Left ventricle myocardium inferior (tissue), 1 donor: ENCODE measurements at regions not wholly inside any gene's neighbourhood (a gene's known extent, or its start where the extent isn't known, plus 50 kb on each side); places are given as distances from the start of the nearest gene placed in this dataset.
A peak's percentile ranks its signal among the peaks of the same experiment; 100 is the strongest.

Source experiments
- DNase-seq: peaks from one replicate; pipeline ENCODE4 v3.0.0-alpha.2; 2020
- H3K27ac ChIP-seq: fragments of 200-600 bp; replicated peaks from 2 replicates; pipeline ENCODE4 v1.8.0; 2021
- H3K27me3 ChIP-seq: fragments of 200-600 bp; 2 replicates; pipeline ENCODE4 v1.8.0; 2021; ENCODE audit warnings: low read depth
- H3K36me3 ChIP-seq: fragments of 200-600 bp; 2 replicates; pipeline ENCODE4 v1.8.0; 2021
- H3K4me1 ChIP-seq: fragments of 200-600 bp; 2 replicates; pipeline ENCODE4 v1.8.0; 2021
- H3K4me3 ChIP-seq: fragments of 200-600 bp; 2 replicates; pipeline ENCODE4 v1.8.0; 2021; ENCODE audit warnings: mild to moderate bottlenecking, moderate library complexity
- H3K9me3 ChIP-seq: fragments of 200-600 bp; replicated peaks from 2 replicates; pipeline ENCODE4 v1.8.0; 2021
- intact Hi-C: fragments of 100-400 bp; cut with micrococcal nuclease; formaldehyde crosslinking; loops from one replicate; pipeline ENCODE4 v1.11.0; 2022
- TF ChIP-seq, protein P1 (sequence below): fragments of 200-600 bp; IDR thresholded peaks from 2 replicates; pipeline ENCODE4 v1.8.0; 2021; ENCODE audit warnings: antibody characterized with exemption, mild to moderate bottlenecking, borderline replicate concordance
- donor health status: DM: no; HTN: yes; CAD: no; lungs with severe emphysema.

DNA sequence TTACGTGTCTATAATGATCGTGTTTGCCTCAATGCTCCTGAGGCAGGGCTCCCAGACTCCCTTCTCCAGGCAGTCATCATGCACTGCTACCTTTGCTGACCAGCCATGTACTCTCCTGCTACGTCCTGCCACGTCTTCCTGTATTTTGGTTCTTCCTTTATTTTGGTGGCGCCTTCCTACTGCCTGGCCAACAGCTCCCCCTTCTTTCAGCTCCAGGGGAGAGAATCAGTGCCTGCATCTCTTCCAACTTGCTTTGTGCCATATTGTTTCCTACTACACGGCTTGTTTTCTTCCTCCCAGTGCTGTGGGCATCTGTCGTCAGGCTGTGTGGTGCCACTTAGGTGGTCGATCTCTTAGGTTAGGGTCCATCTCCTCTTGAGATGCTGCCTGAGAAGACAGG lies 96.2 kb downstream of the FGF9 start:
- intact Hi-C loops = no loop called here
- Histone ChIP-seq H3K4me1 (no peaks in the 10 kb centered on the region), H3K36me3 (no peaks in the 10 kb centered on the region), H3K27me3 (no peaks in the 10 kb centered on the region), H3K9me3 (peaks cover 14% of the 10 kb centered on the region), H3K4me3 (no peak overlapping the region), H3K27ac (no peak overlapping the region)
- TF ChIP-seq, protein P1, sequence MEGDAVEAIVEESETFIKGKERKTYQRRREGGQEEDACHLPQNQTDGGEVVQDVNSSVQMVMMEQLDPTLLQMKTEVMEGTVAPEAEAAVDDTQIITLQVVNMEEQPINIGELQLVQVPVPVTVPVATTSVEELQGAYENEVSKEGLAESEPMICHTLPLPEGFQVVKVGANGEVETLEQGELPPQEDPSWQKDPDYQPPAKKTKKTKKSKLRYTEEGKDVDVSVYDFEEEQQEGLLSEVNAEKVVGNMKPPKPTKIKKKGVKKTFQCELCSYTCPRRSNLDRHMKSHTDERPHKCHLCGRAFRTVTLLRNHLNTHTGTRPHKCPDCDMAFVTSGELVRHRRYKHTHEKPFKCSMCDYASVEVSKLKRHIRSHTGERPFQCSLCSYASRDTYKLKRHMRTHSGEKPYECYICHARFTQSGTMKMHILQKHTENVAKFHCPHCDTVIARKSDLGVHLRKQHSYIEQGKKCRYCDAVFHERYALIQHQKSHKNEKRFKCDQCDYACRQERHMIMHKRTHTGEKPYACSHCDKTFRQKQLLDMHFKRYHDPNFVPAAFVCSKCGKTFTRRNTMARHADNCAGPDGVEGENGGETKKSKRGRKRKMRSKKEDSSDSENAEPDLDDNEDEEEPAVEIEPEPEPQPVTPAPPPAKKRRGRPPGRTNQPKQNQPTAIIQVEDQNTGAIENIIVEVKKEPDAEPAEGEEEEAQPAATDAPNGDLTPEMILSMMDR = no peak
- no peak for DNase-seq

DNA sequence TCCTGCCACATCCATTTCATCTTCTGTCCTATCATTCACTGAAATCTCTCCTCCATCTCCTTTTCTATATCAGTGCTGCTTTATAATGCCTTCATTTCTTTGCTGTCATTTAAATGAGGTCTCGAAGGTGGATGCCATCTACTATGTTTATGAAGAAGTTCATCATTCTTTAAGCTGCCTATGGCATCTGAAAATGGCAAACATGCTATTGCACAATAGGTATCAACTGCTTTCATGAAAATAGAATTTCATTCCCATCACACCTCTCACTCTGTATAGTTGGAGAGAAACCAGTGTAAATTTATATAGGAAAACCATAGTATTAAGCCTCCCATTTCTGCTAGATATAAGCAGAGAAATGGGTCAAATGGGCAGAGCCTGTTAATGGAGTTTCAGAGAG lies 100.2 kb downstream of the FGF9 start:
- TF ChIP-seq, protein P1 = no peak
- no peaks in the 10 kb centered on the region for H3K4me1 ChIP-seq
- H3K36me3 ChIP-seq = no peaks in the 10 kb centered on the region
- no peak overlapping the region for H3K27ac ChIP-seq
- intact Hi-C loops = no loop called here
- H3K4me3 ChIP-seq = no peak overlapping the region
- DNase-seq = no peak
- H3K9me3 ChIP-seq = peaks cover 14% of the 10 kb centered on the region
- H3K27me3 ChIP-seq = peaks cover 4% of the 10 kb centered on the region

DNA sequence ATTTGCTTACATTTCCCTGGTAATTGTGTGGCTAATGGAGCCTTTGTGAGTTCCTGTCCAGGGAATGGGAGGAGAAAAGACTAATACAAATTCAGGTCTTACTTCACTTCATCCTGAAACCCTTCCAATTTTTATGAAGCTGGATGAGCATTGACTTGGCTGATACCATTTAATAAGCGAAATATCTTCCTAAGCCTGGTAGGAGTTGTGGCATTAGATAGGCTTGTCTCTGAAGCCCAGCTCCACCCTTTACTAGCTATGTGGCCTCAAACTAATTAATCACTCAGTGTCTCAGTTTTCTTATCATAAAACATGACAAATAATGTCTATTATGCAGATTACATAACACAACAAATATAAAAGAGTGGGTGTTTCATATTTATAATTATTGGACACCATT lies 106.3 kb downstream of the FGF9 start:
- no peaks in the 10 kb centered on the region for H3K36me3 ChIP-seq
- H3K27ac ChIP-seq = peak overlapping the region; percentile 36
- intact Hi-C loops = no loop called here
- peaks cover 4% of the 10 kb centered on the region for H3K27me3 ChIP-seq
- peaks cover 16% of the 10 kb centered on the region for H3K9me3 ChIP-seq
- no peak overlapping the region for H3K4me3 ChIP-seq
- TF ChIP-seq, protein P1 = no peak
- H3K4me1 ChIP-seq = no peaks in the 10 kb centered on the region
- DNase-seq = no peak

DNA sequence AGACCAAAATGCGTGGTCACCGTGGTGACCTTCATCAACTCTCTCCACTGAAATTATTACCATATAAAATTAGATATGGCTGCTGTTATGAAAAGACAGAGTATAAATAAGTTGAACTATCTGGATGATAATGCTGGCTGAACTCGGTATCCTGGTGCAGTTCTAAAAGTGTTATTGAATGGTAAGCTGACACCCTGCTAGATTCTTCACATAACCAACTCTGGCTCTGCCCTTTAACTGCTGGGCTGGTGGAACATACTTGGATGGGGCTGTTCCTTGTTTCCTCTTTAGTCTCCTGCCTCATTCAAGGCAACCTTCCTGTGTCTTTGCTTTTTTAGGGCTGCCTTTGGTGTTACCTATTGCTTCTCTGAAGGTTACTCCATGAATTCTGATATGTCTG lies 106.9 kb downstream of the FGF9 start:
- peaks cover 16% of the 10 kb centered on the region for H3K9me3 ChIP-seq
- TF ChIP-seq, protein P1 = no peak
- H3K4me1 ChIP-seq = no peaks in the 10 kb centered on the region
- H3K27me3 ChIP-seq = peaks cover 4% of the 10 kb centered on the region
- H3K27ac ChIP-seq = peak overlapping the region; percentile 36
- no peak for DNase-seq
- no peaks in the 10 kb centered on the region for H3K36me3 ChIP-seq
- H3K4me3 ChIP-seq = no peak overlapping the region
- intact Hi-C loops = no loop called here

DNA sequence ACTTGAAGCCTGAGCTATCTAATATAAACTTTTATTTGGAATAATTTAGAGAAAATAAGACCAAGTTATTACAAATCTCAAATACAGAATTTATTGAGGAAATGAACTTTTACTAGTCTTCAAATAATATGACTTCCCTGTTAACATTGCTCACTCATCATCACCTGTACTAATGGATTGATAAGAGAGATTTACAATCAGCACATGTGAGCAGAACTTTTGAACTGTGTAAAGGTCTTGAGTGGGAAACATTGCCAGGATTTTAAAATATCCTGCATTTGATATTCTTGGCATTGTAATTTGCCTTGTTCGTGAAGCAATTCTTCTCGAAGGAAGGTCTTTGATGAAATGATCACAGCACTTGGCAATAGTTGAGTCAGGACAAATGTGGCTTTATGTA lies 111.9 kb downstream of the FGF9 start:
- TF ChIP-seq, protein P1 = no peak
- H3K27me3 ChIP-seq = no peaks in the 10 kb centered on the region
- no peaks in the 10 kb centered on the region for H3K36me3 ChIP-seq
- H3K9me3 ChIP-seq = peaks cover 16% of the 10 kb centered on the region
- intact Hi-C loops = no loop called here
- H3K27ac ChIP-seq = no peak overlapping the region
- H3K4me1 ChIP-seq = no peaks in the 10 kb centered on the region
- no peak for DNase-seq
- no peak overlapping the region for H3K4me3 ChIP-seq

DNA sequence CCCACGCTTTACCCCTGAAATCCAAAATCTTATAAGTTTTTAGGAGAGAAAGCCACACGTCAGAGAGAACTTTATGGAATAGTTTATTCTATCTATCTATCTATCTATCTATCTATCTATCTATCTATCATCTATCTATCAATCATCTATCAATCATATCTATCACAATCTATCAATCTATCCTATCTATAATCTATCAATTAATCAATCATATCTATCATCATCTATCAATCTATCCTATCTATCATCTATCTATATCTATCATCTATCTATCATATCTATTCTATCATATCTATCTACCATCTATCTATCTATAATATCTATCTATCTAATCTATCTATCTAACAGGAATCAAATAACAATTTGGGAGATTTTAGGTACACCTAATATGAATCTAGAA lies 115.1 kb downstream of the FGF9 start:
- H3K9me3 ChIP-seq = no peaks in the 10 kb centered on the region
- TF ChIP-seq, protein P1 = no peak
- H3K27ac ChIP-seq = no peak overlapping the region
- H3K4me1 ChIP-seq = no peaks in the 10 kb centered on the region
- intact Hi-C loops = no loop called here
- DNase-seq = no peak
- no peaks in the 10 kb centered on the region for H3K36me3 ChIP-seq
- no peak overlapping the region for H3K4me3 ChIP-seq
- H3K27me3 ChIP-seq = no peaks in the 10 kb centered on the region
